ENCODE measurements at regions not wholly inside any gene's neighbourhood (a gene's known extent, or its start where the extent isn't known, plus 50 kb on each side); places are given as distances from the start of the nearest gene placed in this dataset.
"Not testable (repeated sequence)": the region's sequence is repeated elsewhere in the genome, so short reads cannot be mapped to it uniquely, and the experiment has no call there.

DNA sequence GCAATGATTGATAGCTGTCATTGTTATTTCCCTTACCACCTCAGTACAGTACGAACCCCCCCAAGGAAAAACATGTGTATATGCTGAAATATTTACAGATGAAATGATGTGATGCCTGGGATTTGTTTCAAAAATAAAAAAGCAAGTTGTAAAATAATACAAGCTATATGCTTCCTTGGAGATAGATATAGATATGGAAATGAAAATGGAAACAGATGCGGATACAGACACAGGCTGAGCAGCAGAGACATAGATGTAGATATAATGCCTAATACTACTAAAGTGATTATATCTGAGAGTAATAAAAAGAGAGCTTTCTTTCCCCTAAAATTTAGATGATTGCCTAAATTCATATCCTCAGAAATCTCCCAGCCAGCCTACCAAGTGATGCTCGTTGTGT, 127.5 kb upstream of the TNPO1 start:
- Mint-ChIP-seq H3K36me3 (ENCODE audit: low read depth) (no peaks in the 10 kb centered on the region), H3K27ac (no peak overlapping the region), H3K4me3 (no peak overlapping the region), H3K27me3 (ENCODE audit: low read depth) (peaks cover 33% of the 10 kb centered on the region), H3K4me1 (ENCODE audit: low read depth) (no peaks in the 10 kb centered on the region), H3K9me3 (no peaks in the 10 kb centered on the region)
- no peak for DNase-seq
- CTCF ChIA-PET = interaction anchor here (1.5 kb wide), 1 partner anchor 24 kb away, joined by 3 read pairs; no protein-coding TSS in a partner anchor
- intact Hi-C loops (cut with micrococcal nuclease) = no loop called here

DNA sequence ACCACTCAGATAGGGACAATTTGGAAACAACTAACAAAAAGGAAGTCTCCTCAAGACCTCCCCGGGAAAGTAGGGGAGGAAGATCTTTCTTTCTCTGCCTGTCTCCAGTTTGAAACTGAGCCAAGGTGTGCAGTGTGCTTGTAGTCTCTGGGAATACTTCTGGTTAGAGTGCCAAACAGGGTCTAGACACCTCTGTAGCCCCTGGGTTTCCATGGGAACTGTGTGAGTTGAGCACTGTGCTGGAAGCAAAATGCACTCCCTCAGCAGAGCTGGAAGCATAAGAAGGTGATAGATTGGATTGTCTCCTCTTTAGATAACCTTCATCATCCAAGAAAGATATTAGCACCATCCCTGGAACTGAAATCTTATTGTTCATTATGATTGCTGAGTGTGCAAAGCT, 129.2 kb upstream of the TNPO1 start:
- Mint-ChIP-seq H3K9me3 (peaks cover 2% of the 10 kb centered on the region), H3K4me3 (no peak overlapping the region), H3K27me3 (ENCODE audit: low read depth) (peaks cover 34% of the 10 kb centered on the region), H3K4me1 (ENCODE audit: low read depth) (no peaks in the 10 kb centered on the region), H3K27ac (no peak overlapping the region), H3K36me3 (ENCODE audit: low read depth) (no peaks in the 10 kb centered on the region)
- DNase-seq = no peak
- intact Hi-C loops (cut with micrococcal nuclease) = no loop called here
- CTCF ChIA-PET = interaction anchor here (1.4 kb wide), 1 partner anchor 76 kb away, joined by 3 read pairs; no protein-coding TSS in a partner anchor

DNA sequence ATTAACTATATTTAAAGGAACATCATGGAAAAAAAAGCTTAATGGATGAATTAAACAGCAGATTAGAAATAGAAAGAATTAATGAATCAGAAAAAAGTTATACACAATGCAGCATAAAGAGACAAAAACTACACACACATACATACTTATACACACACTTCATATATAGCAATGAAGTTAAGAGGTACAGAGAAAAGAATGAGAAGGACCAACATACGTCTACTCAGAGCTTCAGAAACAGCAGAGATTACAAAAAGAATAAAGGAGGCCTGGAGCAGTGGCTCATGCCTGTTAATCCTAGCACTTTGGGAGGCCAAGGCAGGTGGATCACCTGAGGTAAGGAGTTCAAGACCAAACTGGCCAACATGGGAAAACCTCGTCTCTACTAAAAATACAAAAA, 133.9 kb upstream of the TNPO1 start:
- Mint-ChIP-seq H3K27me3 (ENCODE audit: low read depth) (peaks cover 31% of the 10 kb centered on the region), H3K4me1 (ENCODE audit: low read depth) (no peaks in the 10 kb centered on the region), H3K27ac (no peak overlapping the region), H3K9me3 (peaks cover 2% of the 10 kb centered on the region), H3K36me3 (ENCODE audit: low read depth) (no peaks in the 10 kb centered on the region), H3K4me3 (no peak overlapping the region)
- CTCF ChIA-PET = interaction anchor here (0.7 kb wide), 1 partner anchor 72 kb away, joined by 3 read pairs; no protein-coding TSS in a partner anchor
- DNase-seq = no peak
- intact Hi-C loops (cut with micrococcal nuclease) = no loop called here

DNA sequence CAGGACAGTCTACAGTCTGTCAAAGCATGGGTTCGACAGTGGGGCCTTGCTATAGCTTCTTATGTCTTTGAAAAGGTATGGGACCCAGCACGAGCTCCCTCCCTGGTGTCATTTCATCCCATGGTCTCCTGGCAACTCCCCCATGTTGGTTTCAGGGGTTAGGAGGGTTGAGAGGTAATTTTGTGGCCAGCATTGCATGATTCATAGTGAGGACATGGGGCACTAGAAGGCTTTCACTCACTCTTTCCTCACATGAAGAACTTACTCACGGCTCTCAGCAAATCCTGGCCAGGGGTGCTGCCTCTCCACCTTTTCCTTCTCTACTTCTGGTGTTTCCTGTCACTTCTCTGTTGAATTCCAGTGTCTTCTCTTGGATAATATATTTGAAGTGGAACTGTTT, 134.7 kb upstream of the TNPO1 start:
- Mint-ChIP-seq H3K4me3 (no peak overlapping the region), H3K4me1 (ENCODE audit: low read depth) (no peaks in the 10 kb centered on the region), H3K9me3 (peaks cover 5% of the 10 kb centered on the region), H3K36me3 (ENCODE audit: low read depth) (no peaks in the 10 kb centered on the region), H3K27ac (no peak overlapping the region), H3K27me3 (ENCODE audit: low read depth) (peaks cover 33% of the 10 kb centered on the region)
- CTCF ChIA-PET = interaction anchor here (0.7 kb wide), 1 partner anchor 71 kb away, joined by 3 read pairs; no protein-coding TSS in a partner anchor
- DNase-seq = no peak
- intact Hi-C loops (cut with micrococcal nuclease) = no loop called here

DNA sequence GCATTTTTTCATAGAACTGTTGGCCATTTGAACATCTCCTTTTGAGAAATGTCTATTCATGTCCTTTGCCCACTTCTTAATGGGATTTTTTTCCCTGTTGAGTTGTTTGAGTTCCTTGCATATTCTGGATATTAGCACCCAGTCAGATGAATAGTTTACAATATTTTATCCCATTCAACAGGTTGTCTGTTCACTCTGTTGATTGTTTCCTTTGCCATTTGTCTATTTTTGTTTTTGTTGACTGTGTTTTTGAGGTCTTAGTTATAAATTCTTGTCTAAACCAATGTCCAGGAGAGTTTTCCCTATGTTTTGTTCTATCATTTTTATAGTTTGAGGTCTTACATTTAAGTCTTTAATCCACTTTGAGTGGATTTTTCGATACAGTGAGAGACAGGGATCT, 139.0 kb upstream of the TNPO1 start:
- Mint-ChIP-seq H3K27ac (no peak overlapping the region), H3K4me1 (ENCODE audit: low read depth) (no peaks in the 10 kb centered on the region), H3K36me3 (ENCODE audit: low read depth) (no peaks in the 10 kb centered on the region), H3K9me3 (peaks cover 5% of the 10 kb centered on the region), H3K4me3 (no peak overlapping the region), H3K27me3 (ENCODE audit: low read depth) (peaks cover 18% of the 10 kb centered on the region)
- CTCF ChIA-PET = no interaction called here
- intact Hi-C loops (cut with micrococcal nuclease) = no loop called here
- DNase-seq = no peak

DNA sequence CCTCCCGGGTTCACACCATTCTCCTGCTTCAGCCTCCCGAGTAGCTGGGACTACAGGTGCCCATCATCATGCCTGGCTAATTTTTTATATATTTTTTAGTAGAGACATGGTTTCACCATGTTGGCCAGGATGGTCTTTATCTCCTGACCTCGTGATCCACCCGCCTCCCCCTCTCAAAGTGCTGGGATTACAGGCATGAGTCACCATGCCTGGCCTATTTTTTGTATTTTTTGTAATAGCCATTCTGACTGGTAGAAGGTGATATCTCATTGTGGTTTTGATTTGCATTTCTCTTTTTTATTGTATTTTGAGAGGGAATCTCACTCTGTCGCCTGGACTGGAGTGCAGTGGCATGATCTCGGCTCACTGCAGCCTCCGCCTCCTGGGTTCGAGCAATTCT, 139.6 kb upstream of the TNPO1 start:
- H3K9me3 Mint-ChIP-seq; H3K4me1 Mint-ChIP-seq (ENCODE audit: low read depth); H3K36me3 Mint-ChIP-seq (ENCODE audit: low read depth); DNase-seq; H3K4me3 Mint-ChIP-seq; H3K27ac Mint-ChIP-seq; intact Hi-C loops (cut with micrococcal nuclease): not testable (repeated sequence)
- CTCF ChIA-PET = interaction anchor here (0.6 kb wide), 2 partner anchors 65 to 142 kb away, joined by 3 read pairs; no protein-coding TSS in a partner anchor
- H3K27me3 Mint-ChIP-seq (ENCODE audit: low read depth) = peaks cover 15% of the 10 kb centered on the region

DNA sequence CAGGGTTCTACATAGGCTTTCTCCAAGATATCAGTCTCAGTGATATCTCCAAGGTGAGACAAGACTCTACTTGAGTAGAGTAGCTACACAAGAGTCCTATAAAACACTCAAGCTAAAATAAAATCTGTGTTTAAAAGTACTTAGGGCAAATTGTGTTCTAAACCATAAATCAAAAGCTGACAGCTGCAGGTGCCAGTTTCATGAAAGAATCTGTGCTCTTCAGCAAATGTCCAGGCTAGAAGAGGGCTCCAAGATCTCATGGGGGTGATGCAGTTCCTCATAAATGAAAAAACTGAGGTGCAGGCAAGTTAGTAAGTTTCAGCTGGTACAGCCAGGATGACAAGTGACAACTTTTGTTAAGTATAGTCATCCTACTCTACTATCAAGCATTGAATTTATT, 142.8 kb upstream of the TNPO1 start:
- peaks cover 4% of the 10 kb centered on the region for H3K9me3 Mint-ChIP-seq

DNA sequence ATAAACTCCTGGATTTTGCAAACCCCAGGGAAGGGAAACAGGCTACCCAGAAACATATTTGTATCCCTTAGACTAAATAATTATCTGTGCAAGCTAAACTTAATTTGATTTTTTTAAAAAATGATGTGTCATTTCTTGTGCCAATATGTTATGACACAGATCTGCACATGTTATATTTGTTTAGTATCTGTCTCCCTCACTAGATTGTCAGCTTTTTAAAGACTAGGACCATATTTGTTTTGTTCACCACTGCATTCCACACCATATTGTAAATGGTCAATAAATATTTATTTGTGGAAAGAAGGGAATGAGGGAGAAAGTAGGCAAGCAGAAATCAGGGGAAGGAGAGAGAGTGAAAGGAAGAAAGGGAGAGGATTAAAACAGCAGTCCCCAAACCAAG, 143.3 kb upstream of the TNPO1 start:
- intact Hi-C loops (cut with micrococcal nuclease) = no loop called here

More for the DNA sequence above, 142.8 kb upstream of the TNPO1 start:
- Mint-ChIP-seq H3K36me3 (ENCODE audit: low read depth) (no peaks in the 10 kb centered on the region), H3K4me3 (no peak overlapping the region), H3K27ac (no peak overlapping the region), H3K27me3 (ENCODE audit: low read depth) (peaks cover 4% of the 10 kb centered on the region), H3K4me1 (ENCODE audit: low read depth) (no peaks in the 10 kb centered on the region)
- no peak for DNase-seq
- CTCF ChIA-PET = no interaction called here
- intact Hi-C loops (cut with micrococcal nuclease) = no loop called here

DNA sequence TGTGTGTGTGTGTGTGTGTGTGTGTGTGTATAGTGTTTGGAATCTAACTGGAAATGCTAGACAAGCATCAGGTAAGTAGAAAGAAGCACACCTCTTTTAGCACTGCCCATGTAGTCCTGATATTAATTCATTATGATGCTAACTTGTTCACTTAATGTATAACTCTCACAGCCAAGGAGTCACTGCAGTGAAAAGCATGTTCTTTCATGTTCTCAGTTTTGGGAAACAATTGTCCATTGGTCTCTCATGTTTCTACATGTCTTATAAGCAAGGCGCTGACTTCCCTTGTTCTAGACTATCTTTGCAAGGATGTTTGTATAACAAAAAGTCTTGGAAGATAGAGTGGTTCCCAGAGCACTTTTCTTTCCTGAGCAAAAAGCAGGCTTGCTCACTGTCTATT, 148.8 kb upstream of the TNPO1 start:
- no peaks in the 10 kb centered on the region for H3K36me3 Mint-ChIP-seq (ENCODE audit: low read depth)
- H3K27me3 Mint-ChIP-seq (ENCODE audit: low read depth) = peaks cover 7% of the 10 kb centered on the region
- CTCF ChIA-PET = no interaction called here
- no peak overlapping the region for H3K4me3 Mint-ChIP-seq
- no peak overlapping the region for H3K27ac Mint-ChIP-seq
- intact Hi-C loops (cut with micrococcal nuclease) = no loop called here
- no peak for DNase-seq
- no peaks in the 10 kb centered on the region for H3K9me3 Mint-ChIP-seq
- H3K4me1 Mint-ChIP-seq (ENCODE audit: low read depth) = no peaks in the 10 kb centered on the region

More for the DNA sequence above, 143.3 kb upstream of the TNPO1 start:
- Mint-ChIP-seq H3K4me1 (ENCODE audit: low read depth) (no peaks in the 10 kb centered on the region), H3K36me3 (ENCODE audit: low read depth) (no peaks in the 10 kb centered on the region), H3K27me3 (ENCODE audit: low read depth) (peaks cover 7% of the 10 kb centered on the region), H3K9me3 (peaks cover 4% of the 10 kb centered on the region), H3K4me3 (no peak overlapping the region), H3K27ac (no peak overlapping the region)
- CTCF ChIA-PET = no interaction called here
- DNase-seq = no peak

DNA sequence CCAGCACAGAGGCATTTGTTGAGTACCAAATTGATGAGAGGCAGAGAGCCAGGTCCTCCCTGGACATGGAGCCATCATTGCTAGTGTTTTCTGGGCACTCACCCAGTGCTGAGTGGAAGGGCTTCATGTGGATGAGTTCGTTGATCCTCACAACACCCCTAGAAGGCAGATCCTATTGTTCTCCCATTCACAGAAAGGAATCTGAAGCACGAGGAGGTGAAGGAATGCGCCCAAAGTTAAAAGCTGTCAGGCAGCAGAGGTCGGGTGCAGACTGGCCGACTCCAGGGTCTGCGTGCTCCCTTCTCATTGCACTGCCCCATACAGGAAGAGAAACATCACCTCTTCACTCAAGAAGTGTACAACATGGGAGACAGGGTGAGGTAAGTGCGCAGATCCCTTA, 153.5 kb upstream of the TNPO1 start:
- intact Hi-C loops (cut with micrococcal nuclease) = no loop called here
- DNase-seq = no peak
- no peaks in the 10 kb centered on the region for H3K4me1 Mint-ChIP-seq (ENCODE audit: low read depth)
- CTCF ChIA-PET = no interaction called here
- H3K9me3 Mint-ChIP-seq = no peaks in the 10 kb centered on the region
- no peak overlapping the region for H3K4me3 Mint-ChIP-seq
- H3K27me3 Mint-ChIP-seq (ENCODE audit: low read depth) = peaks cover 9% of the 10 kb centered on the region
- H3K27ac Mint-ChIP-seq = no peak overlapping the region
- H3K36me3 Mint-ChIP-seq (ENCODE audit: low read depth) = no peaks in the 10 kb centered on the region

DNA sequence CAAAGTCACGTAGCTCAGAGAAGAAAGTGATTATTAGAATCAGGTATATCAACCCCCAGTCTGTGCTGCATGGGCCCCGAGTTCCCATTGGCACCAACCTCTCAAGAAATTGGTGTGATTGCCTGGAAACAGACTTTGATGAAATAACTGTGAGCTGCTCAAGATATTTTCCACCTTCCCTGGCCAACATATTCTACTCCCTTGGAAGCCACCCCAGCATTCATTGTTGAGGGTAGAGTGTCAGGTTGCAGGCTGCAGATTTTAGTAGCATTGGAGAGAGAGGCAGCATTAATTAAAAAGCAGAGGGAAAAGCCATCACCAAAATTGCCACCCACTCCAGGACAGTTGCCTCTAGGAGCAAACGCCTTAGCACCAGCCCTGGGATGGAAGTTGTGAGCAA, 154.2 kb upstream of the TNPO1 start:
- no peak overlapping the region for H3K4me3 Mint-ChIP-seq
- H3K27ac Mint-ChIP-seq = no peak overlapping the region
- no peak for DNase-seq
- no peaks in the 10 kb centered on the region for H3K4me1 Mint-ChIP-seq (ENCODE audit: low read depth)
- H3K27me3 Mint-ChIP-seq (ENCODE audit: low read depth) = peaks cover 9% of the 10 kb centered on the region
- H3K36me3 Mint-ChIP-seq (ENCODE audit: low read depth) = no peaks in the 10 kb centered on the region
- CTCF ChIA-PET = interaction anchor here (0.6 kb wide), 1 partner anchor 44 kb away, joined by 3 read pairs; no protein-coding TSS in a partner anchor
- intact Hi-C loops (cut with micrococcal nuclease) = no loop called here
- H3K9me3 Mint-ChIP-seq = no peaks in the 10 kb centered on the region

DNA sequence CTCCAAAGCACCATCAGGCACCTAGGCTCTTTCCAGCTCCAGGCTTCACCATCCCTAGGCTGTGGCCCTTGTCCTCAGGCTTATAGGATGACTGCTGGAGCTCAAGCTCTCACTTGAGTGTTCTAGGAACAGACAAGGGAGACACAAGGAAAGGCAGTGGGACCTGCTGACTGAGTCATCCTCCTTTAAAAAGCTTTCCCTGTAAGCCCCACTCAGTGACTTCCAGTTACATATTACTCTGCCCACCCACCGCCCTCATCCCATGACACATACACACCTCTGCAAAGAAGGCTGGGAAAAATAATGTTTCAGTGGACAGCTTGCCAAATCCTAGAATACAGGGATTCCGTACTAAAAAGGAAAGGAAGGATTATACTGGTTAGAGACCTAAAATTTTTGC, 154.2 kb upstream of the ZNF366 start:
- intact Hi-C loops (cut with micrococcal nuclease) = no loop called here
- CTCF ChIA-PET = no interaction called here
- Mint-ChIP-seq H3K27ac (no peak overlapping the region), H3K36me3 (ENCODE audit: low read depth) (no peaks in the 10 kb centered on the region), H3K4me3 (no peak overlapping the region), H3K27me3 (ENCODE audit: low read depth) (peaks cover 9% of the 10 kb centered on the region), H3K9me3 (no peaks in the 10 kb centered on the region), H3K4me1 (ENCODE audit: low read depth) (no peaks in the 10 kb centered on the region)
- no peak for DNase-seq

DNA sequence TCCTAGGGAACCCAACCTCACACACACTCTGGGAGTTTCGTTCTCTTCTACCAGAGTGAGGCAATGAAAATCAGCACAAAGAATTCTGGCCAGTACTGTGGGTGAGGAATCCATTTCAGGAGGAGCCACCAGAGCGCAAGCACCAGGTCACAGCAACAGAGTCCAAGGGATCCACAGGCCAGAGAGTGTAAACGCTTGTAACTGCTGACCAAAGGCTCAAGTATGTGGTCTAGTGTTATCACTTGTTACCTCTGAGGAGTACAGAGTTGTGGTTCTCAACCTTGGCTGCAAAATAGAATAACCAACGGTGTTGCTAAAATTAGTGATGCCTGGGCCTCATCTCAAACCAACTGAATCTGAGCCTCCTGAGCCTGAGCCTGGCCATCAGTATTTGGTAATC, 152.5 kb upstream of the ZNF366 start:
- Mint-ChIP-seq H3K4me1 (ENCODE audit: low read depth) (no peaks in the 10 kb centered on the region), H3K36me3 (ENCODE audit: low read depth) (no peaks in the 10 kb centered on the region), H3K27me3 (ENCODE audit: low read depth) (peaks cover 9% of the 10 kb centered on the region), H3K4me3 (no peak overlapping the region), H3K27ac (no peak overlapping the region), H3K9me3 (no peaks in the 10 kb centered on the region)
- no peak for DNase-seq
- CTCF ChIA-PET = no interaction called here
- intact Hi-C loops (cut with micrococcal nuclease) = no loop called here

All from activated naive CD4-positive, alpha-beta T cell treated with anti-CD3 and anti-CD28 coated beads for 36 hours (primary cell).